CD14-positive monocyte (primary cell): ENCODE measurements at regions not wholly inside any gene's neighbourhood (a gene's known extent, or its start where the extent isn't known, plus 50 kb on each side); places are given as distances from the start of the nearest gene placed in this dataset.

Experiments
- DNase-seq, 3 donors: peaks; one replicate each; pipeline ENCODE4 v3.0.0-alpha.2; 2011 to 2022
- H2AFZ ChIP-seq: 2 replicates; pipeline ENCODE4 v1.6.0; 2012; ENCODE audit warnings: mild to moderate bottlenecking, low read depth, low read length, inconsistent platforms; ENCODE audit not compliant: insufficient read depth, poor library complexity, severe bottlenecking
- H3K27ac ChIP-seq, 2 donors: 1 replicate in 1 of 2; 2 replicates in 1 of 2; pipeline ENCODE4 v1.5.1; 2012 to 2013; ENCODE audit warnings: low read length in 2 of 2, control low read depth in 1 of 2, inconsistent platforms in 1 of 2, low read depth in 1 of 2, mild to moderate bottlenecking in 1 of 2
- H3K27me3 ChIP-seq, 2 donors: one replicate each; pipeline versions ENCODE4 v1.6.0 to v1.6.1; 2011 to 2013; ENCODE audit warnings: low read length in 2 of 2; ENCODE audit not compliant: control insufficient read depth in 2 of 2, insufficient read depth in 2 of 2
- H3K36me3 ChIP-seq, 2 donors: replicated peaks in 1 of 2; 1 replicate in 1 of 2; 2 replicates in 1 of 2; pipeline versions ENCODE4 v1.5.1 to v1.6.1; 2012 to 2013; ENCODE audit warnings: low read length in 2 of 2, control low read depth in 1 of 2, inconsistent platforms in 1 of 2, mild to moderate bottlenecking in 1 of 2; ENCODE audit not compliant: insufficient read depth in 2 of 2, control insufficient read depth in 1 of 2
- H3K4me1 ChIP-seq, 2 donors: 1 replicate in 1 of 2; 2 replicates in 1 of 2; pipeline versions ENCODE4 v1.5.1 to v1.6.1; 2012 to 2013; ENCODE audit warnings: low read length in 2 of 2, control low read depth in 1 of 2, inconsistent platforms in 1 of 2, mild to moderate bottlenecking in 1 of 2, moderate library complexity in 1 of 2; ENCODE audit not compliant: insufficient read depth in 2 of 2, control insufficient read depth in 1 of 2
- H3K4me2 ChIP-seq: replicated peaks from 2 replicates; pipeline ENCODE3; 2012; ENCODE audit warnings: low read length, moderate library complexity, mild to moderate bottlenecking; ENCODE audit not compliant: poor library complexity, severe bottlenecking; ENCODE audit errors: extremely low read depth
- H3K4me3 ChIP-seq, 3 experiments: fragments of 200-600 bp in 1 of 3; sonication (generic) in 1 of 3; replicated peaks in 1 of 3; 1 replicate in 2 of 3; 2 replicates in 1 of 3; pipeline ENCODE4 v1.5.1; 2011 to 2013; ENCODE audit warnings: low read length in 3 of 3, mild to moderate bottlenecking in 3 of 3, control low read depth in 2 of 3, low read depth in 2 of 3, inconsistent platforms in 1 of 3, moderate library complexity in 1 of 3
- H3K79me2 ChIP-seq: 2 replicates; pipeline ENCODE4 v1.6.0; 2012; ENCODE audit warnings: mild to moderate bottlenecking, control low read depth, inconsistent platforms, low read length, moderate library complexity; ENCODE audit not compliant: insufficient read depth
- H3K9ac ChIP-seq: 2 replicates; pipeline ENCODE4 v1.6.0; 2017; ENCODE audit warnings: low read length, mild to moderate bottlenecking; ENCODE audit not compliant: insufficient read depth, poor library complexity, severe bottlenecking
- H3K9me3 ChIP-seq, 2 donors: replicated peaks in 1 of 2; 1 replicate in 1 of 2; 2 replicates in 1 of 2; pipeline versions ENCODE4 v1.5.1 to v1.6.1; 2012 to 2013; ENCODE audit warnings: low read length in 2 of 2, control low read depth in 1 of 2; ENCODE audit not compliant: control insufficient read depth in 1 of 2, insufficient read depth in 1 of 2
- H4K20me1 ChIP-seq: 2 replicates; pipeline ENCODE4 v1.6.0; 2012; ENCODE audit warnings: mild to moderate bottlenecking, low read length, control low read depth, moderate library complexity; ENCODE audit not compliant: insufficient read depth
- H3K27ac Mint-ChIP-seq, 7 donors: one replicate each; pipeline ENCODE4 v1.8.0; 2020; ENCODE audit warnings: mild to moderate bottlenecking in 7 of 7, mixed read lengths in 7 of 7, moderate library complexity in 6 of 7, inconsistent platforms in 2 of 7
- H3K27me3 Mint-ChIP-seq, 3 donors: one replicate each; pipeline ENCODE4 v1.8.0; 2021 to 2022; ENCODE audit warnings: low read depth in 3 of 3, mild to moderate bottlenecking in 3 of 3, mixed read lengths in 3 of 3, moderate library complexity in 3 of 3, inconsistent platforms in 1 of 3
- H3K36me3 Mint-ChIP-seq, 2 donors: one replicate each; pipeline ENCODE4 v1.8.0; 2020; ENCODE audit warnings: mixed read lengths in 2 of 2, inconsistent platforms in 1 of 2, mild to moderate bottlenecking in 1 of 2
- H3K4me1 Mint-ChIP-seq: one replicate; pipeline ENCODE4 v1.8.0; 2020; ENCODE audit warnings: mild to moderate bottlenecking, mixed read lengths
- H3K4me3 Mint-ChIP-seq, 2 donors: one replicate each; pipeline ENCODE4 v1.8.0; 2020; ENCODE audit warnings: mild to moderate bottlenecking in 2 of 2, mixed read lengths in 2 of 2, moderate library complexity in 1 of 2
- H3K9me3 Mint-ChIP-seq, 7 donors: one replicate each; pipeline ENCODE4 v1.8.0; 2020 to 2022; ENCODE audit warnings: mixed read lengths in 7 of 7, mild to moderate bottlenecking in 6 of 7, moderate library complexity in 6 of 7, inconsistent platforms in 2 of 7
- CTCF ChIP-seq: fragments of 200-600 bp; IDR thresholded peaks from one replicate; pipeline ENCODE4 v1.8.0; 2022; ENCODE audit warnings: antibody characterized with exemption, mild to moderate bottlenecking
- WGBS: methylation state at CpG from one replicate; pipeline ENCODE4 v1.1.5; 2013; ENCODE audit warnings: missing lambda C conversion rate; ENCODE audit not compliant: insufficient coverage; 5-methylcytosine and 5-hydroxymethylcytosine counted together
- intact Hi-C, 2 donors: fragments of 100-400 bp; cut with micrococcal nuclease; formaldehyde crosslinking; loops; one replicate each; pipeline versions ENCODE4 v1.15.0 to v1.15.1; 2023

- Mint-ChIP-seq H3K9me3 (peaks cover 9 to 16% (median 12%) of the 10 kb centered on the region in 7 donors), H3K4me3 (no peak overlapping the region), H3K27ac (no peak overlapping the region), H3K36me3 (no peaks in the 10 kb centered on the region), H3K4me1 (no peaks in the 10 kb centered on the region), H3K27me3 (peaks cover 3 to 36% (median 14%) of the 10 kb centered on the region in 3 donors)
- no CpG with 5 or more reads among the region's 5 CpGs for WGBS
- H2AFZ ChIP-seq, result no peak overlapping the region
- no peaks in the 10 kb centered on the region for H3K79me2 ChIP-seq
- H3K4me3 ChIP-seq, result no peak overlapping the region
- no peaks in the 10 kb centered on the region for H3K36me3 ChIP-seq
- H3K4me2 ChIP-seq, result no peak overlapping the region
- no peaks in the 10 kb centered on the region for H3K27me3 ChIP-seq
- no peaks in the 10 kb centered on the region for H3K4me1 ChIP-seq
- TF ChIP-seq CTCF, result no peak
- H3K27ac ChIP-seq, result no peak overlapping the region
- no peaks in the 10 kb centered on the region for H4K20me1 ChIP-seq
- no peak for DNase-seq
- H3K9ac ChIP-seq, result no peak overlapping the region
- H3K9me3 ChIP-seq, result peaks cover 4 to 10% of the 10 kb centered on the region in 2 donors
- intact Hi-C loops, result no loop called here
These were observed 257.6 kb downstream of the CYP26B1 start for GRCh38 chr2:71889759-71890684.

GRCh38 chr2:71888751-71889445, 258.8 kb downstream of the CYP26B1 start:
- no peaks in the 10 kb centered on the region for H3K36me3 Mint-ChIP-seq
- H3K27ac Mint-ChIP-seq, result no peak overlapping the region
- no peaks in the 10 kb centered on the region for H3K36me3 ChIP-seq
- peaks cover 6 to 36% (median 15%) of the 10 kb centered on the region in 3 donors for H3K27me3 Mint-ChIP-seq
- H3K79me2 ChIP-seq, result no peaks in the 10 kb centered on the region
- no peak overlapping the region for H2AFZ ChIP-seq
- no peak for TF ChIP-seq CTCF
- no peak overlapping the region for H3K4me2 ChIP-seq
- intact Hi-C loops, result no loop called here
- H3K9me3 ChIP-seq, result peaks cover 11 to 15% of the 10 kb centered on the region in 2 donors
- H3K4me1 ChIP-seq, result peaks cover 3 to 5% of the 10 kb centered on the region in 2 donors
- peaks cover 6% of the 10 kb centered on the region for H3K4me1 Mint-ChIP-seq
- H3K27me3 ChIP-seq, result no peaks in the 10 kb centered on the region
- DNase-seq, result no peak
- no peak overlapping the region for H3K9ac ChIP-seq
- no peak overlapping the region for H3K4me3 ChIP-seq
- 100% methylated on average over 1 of the region's 4 CpGs for WGBS
- H4K20me1 ChIP-seq, result no peaks in the 10 kb centered on the region
- H3K9me3 Mint-ChIP-seq, result peaks cover 9 to 20% (median 19%) of the 10 kb centered on the region in 7 donors
- no peak overlapping the region for H3K27ac ChIP-seq
- no peak overlapping the region for H3K4me3 Mint-ChIP-seq
